Gastroesophageal sphincter (tissue), 3 donors: ENCODE measurements at regions not wholly inside any gene's neighbourhood (a gene's known extent, or its start where the extent isn't known, plus 50 kb on each side); places are given as distances from the start of the nearest gene placed in this dataset.

Experiments
- EP300 ChIP-seq: sonication (generic); formaldehyde crosslinking; IDR thresholded peaks from one replicate; pipeline ENCODE4 v1.6.1; 2017; ENCODE audit warnings: antibody characterized with exemption, mild to moderate bottlenecking
- POLR2A ChIP-seq, 2 donors: fragments of 450-650 bp; IDR thresholded peaks; one replicate each; pipeline ENCODE4 v1.6.1; 2017; ENCODE audit warnings: antibody characterized with exemption in 2 of 2, mild to moderate bottlenecking in 2 of 2, moderate library complexity in 1 of 2
- POLR2AphosphoS5 ChIP-seq: sonication (generic); formaldehyde crosslinking; IDR thresholded peaks from one replicate; pipeline ENCODE4 v1.6.1; 2017; ENCODE audit warnings: antibody characterized with exemption
- TF ChIP-seq, protein P1 (sequence below), 4 experiments: fragments of 200-600 bp in 2 of 4; fragments of 450-650 bp in 2 of 4; sonication (generic) in 1 of 4; IDR thresholded peaks; one replicate each; pipeline ENCODE4 v1.5.1; 2017 to 2019; ENCODE audit warnings: antibody characterized with exemption in 4 of 4, mild to moderate bottlenecking in 2 of 4, moderate library complexity in 2 of 4

DNA sequence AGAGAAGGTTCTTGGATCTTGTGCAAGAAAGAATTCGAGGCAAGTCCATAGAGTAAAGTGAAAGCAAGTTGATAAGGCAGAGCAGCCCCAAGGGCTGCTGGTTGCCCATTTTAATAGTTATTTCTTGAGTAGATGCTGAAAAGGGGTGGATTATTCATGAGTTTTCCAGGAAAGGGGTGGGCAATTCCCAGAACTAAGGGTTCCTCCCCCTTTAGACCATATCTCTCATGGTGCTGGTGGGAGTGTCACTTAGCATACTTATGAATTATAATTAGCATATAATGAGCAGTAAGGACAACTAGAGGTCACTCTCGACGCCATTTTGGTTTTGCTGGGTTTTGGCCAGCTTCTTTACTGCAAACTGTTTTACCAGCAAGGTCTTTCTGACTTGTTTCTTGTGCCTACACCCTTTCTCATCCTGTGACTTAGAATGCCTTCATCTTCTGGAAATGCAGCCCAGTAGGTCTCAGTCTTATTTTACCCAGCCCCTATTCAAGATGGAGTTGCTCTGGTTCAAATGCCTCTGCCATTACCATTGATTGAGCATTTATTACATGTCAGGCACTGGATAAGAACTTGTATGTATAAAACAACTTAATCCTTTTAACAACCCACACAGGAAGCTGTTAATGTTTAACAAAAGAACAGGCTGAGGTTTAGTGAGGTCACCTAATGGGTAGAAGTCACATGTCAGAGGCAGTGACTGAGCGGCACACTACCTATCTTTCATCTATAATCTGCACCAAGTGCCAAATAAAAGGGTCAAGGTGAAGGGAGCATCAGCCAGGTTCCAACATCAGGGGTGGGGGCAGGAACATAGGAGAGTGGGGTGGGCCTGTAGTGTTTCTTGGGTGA is 250.9 kb downstream of the ICOS start:
- TF ChIP-seq, protein P1, sequence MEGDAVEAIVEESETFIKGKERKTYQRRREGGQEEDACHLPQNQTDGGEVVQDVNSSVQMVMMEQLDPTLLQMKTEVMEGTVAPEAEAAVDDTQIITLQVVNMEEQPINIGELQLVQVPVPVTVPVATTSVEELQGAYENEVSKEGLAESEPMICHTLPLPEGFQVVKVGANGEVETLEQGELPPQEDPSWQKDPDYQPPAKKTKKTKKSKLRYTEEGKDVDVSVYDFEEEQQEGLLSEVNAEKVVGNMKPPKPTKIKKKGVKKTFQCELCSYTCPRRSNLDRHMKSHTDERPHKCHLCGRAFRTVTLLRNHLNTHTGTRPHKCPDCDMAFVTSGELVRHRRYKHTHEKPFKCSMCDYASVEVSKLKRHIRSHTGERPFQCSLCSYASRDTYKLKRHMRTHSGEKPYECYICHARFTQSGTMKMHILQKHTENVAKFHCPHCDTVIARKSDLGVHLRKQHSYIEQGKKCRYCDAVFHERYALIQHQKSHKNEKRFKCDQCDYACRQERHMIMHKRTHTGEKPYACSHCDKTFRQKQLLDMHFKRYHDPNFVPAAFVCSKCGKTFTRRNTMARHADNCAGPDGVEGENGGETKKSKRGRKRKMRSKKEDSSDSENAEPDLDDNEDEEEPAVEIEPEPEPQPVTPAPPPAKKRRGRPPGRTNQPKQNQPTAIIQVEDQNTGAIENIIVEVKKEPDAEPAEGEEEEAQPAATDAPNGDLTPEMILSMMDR (IDR thresholded peaks at IDR 0.05) = no peak
- TF ChIP-seq POLR2AphosphoS5 = no peak
- no peak for TF ChIP-seq POLR2A (IDR thresholded peaks at IDR 0.05)
- no peak for TF ChIP-seq EP300
